Left ventricle myocardium inferior (tissue), 1 donor: ENCODE measurements at regions not wholly inside any gene's neighbourhood (a gene's known extent, or its start where the extent isn't known, plus 50 kb on each side); places are given as distances from the start of the nearest gene placed in this dataset.

Experiments
- DNase-seq: peaks from one replicate; pipeline ENCODE4 v3.0.0-alpha.2; 2020
- H3K27ac ChIP-seq: fragments of 200-600 bp; replicated peaks from 2 replicates; pipeline ENCODE4 v1.8.0; 2021
- H3K27me3 ChIP-seq: fragments of 200-600 bp; 2 replicates; pipeline ENCODE4 v1.8.0; 2021; ENCODE audit warnings: low read depth
- H3K36me3 ChIP-seq: fragments of 200-600 bp; 2 replicates; pipeline ENCODE4 v1.8.0; 2021
- H3K4me1 ChIP-seq: fragments of 200-600 bp; 2 replicates; pipeline ENCODE4 v1.8.0; 2021
- H3K4me3 ChIP-seq: fragments of 200-600 bp; 2 replicates; pipeline ENCODE4 v1.8.0; 2021; ENCODE audit warnings: mild to moderate bottlenecking, moderate library complexity
- H3K9me3 ChIP-seq: fragments of 200-600 bp; replicated peaks from 2 replicates; pipeline ENCODE4 v1.8.0; 2021
- CTCF ChIP-seq: fragments of 200-600 bp; IDR thresholded peaks from 2 replicates; pipeline ENCODE4 v1.8.0; 2021; ENCODE audit warnings: antibody characterized with exemption, mild to moderate bottlenecking, borderline replicate concordance
- intact Hi-C: fragments of 100-400 bp; cut with micrococcal nuclease; formaldehyde crosslinking; loops from one replicate; pipeline ENCODE4 v1.11.0; 2022
- donor health status: DM: no; HTN: yes; CAD: no; lungs with severe emphysema.

- TF ChIP-seq CTCF = no peak
- Histone ChIP-seq H3K9me3 (no peaks in the 10 kb centered on the region), H3K36me3 (no peaks in the 10 kb centered on the region), H3K4me3 (no peak overlapping the region), H3K4me1 (no peaks in the 10 kb centered on the region), H3K27me3 (no peaks in the 10 kb centered on the region), H3K27ac (no peak overlapping the region)
- intact Hi-C loops = no loop called here
- DNase-seq = no peak
These were observed 604.6 kb downstream of the RAB28 start for GRCh38 chr4:12879496-12879895.

GRCh38 chr4:12875640-12876243, 608.4 kb downstream of the RAB28 start:
- no peaks in the 10 kb centered on the region for H3K36me3 ChIP-seq
- intact Hi-C loops = no loop called here
- H3K4me1 ChIP-seq = no peaks in the 10 kb centered on the region
- DNase-seq = no peak
- no peak for TF ChIP-seq CTCF
- H3K27me3 ChIP-seq = no peaks in the 10 kb centered on the region
- no peaks in the 10 kb centered on the region for H3K9me3 ChIP-seq
- no peak overlapping the region for H3K4me3 ChIP-seq
- H3K27ac ChIP-seq = no peak overlapping the region

GRCh38 chr4:12873351-12873750, 610.8 kb downstream of the RAB28 start:
- DNase-seq = no peak
- TF ChIP-seq CTCF = no peak
- H3K27me3 ChIP-seq = no peaks in the 10 kb centered on the region
- H3K4me3 ChIP-seq = no peak overlapping the region
- H3K9me3 ChIP-seq = peaks cover 13% of the 10 kb centered on the region
- intact Hi-C loops = no loop called here
- H3K27ac ChIP-seq = no peak overlapping the region
- no peaks in the 10 kb centered on the region for H3K36me3 ChIP-seq
- no peaks in the 10 kb centered on the region for H3K4me1 ChIP-seq

GRCh38 chr4:12861422-12861821, 622.7 kb downstream of the RAB28 start:
- no peak for DNase-seq
- no peaks in the 10 kb centered on the region for H3K36me3 ChIP-seq
- H3K9me3 ChIP-seq = no peaks in the 10 kb centered on the region
- H3K4me1 ChIP-seq = no peaks in the 10 kb centered on the region
- no peak for TF ChIP-seq CTCF
- no peak overlapping the region for H3K4me3 ChIP-seq
- peaks cover 8% of the 10 kb centered on the region for H3K27me3 ChIP-seq
- H3K27ac ChIP-seq = no peak overlapping the region
- intact Hi-C loops = no loop called here

GRCh38 chr4:12852338-12853307, 631.5 kb downstream of the RAB28 start:
- intact Hi-C loops = loop anchor here (5.0 kb wide), 1 partner anchor 695 kb away; no protein-coding TSS in a partner anchor
- no peaks in the 10 kb centered on the region for H3K9me3 ChIP-seq
- peaks cover 38% of the 10 kb centered on the region for H3K27me3 ChIP-seq
- no peak overlapping the region for H3K4me3 ChIP-seq
- no peak for DNase-seq
- TF ChIP-seq CTCF = peak; percentile 71
- peaks cover 3% of the 10 kb centered on the region for H3K4me1 ChIP-seq
- H3K36me3 ChIP-seq = no peaks in the 10 kb centered on the region
- no peak overlapping the region for H3K27ac ChIP-seq
